Neural progenitor cell (in vitro differentiated cells): ENCODE measurements at regions not wholly inside any gene's neighbourhood (a gene's known extent, or its start where the extent isn't known, plus 50 kb on each side); places are given as distances from the start of the nearest gene placed in this dataset.

Experiments used
- DNase-seq: peaks from one replicate; pipeline ENCODE4 v3.0.0-alpha.2; 2016; ENCODE audit warnings: low spot score
- H2AFZ ChIP-seq: fragments of 200-600 bp; sonication (generic); replicated peaks from 2 replicates; pipeline ENCODE4 v1.6.1; 2016; ENCODE audit warnings: antibody characterized with exemption
- H3F3A ChIP-seq: fragments of 200-600 bp; sonication (generic); 2 replicates; pipeline ENCODE4 v1.6.1; 2016; ENCODE audit warnings: antibody characterized with exemption, low read depth
- H3K27ac ChIP-seq: fragments of 200-600 bp; sonication (generic); 2 replicates; pipeline ENCODE4 v1.5.1; 2016; ENCODE audit warnings: mild to moderate bottlenecking
- H3K27me3 ChIP-seq: fragments of 200-600 bp; sonication (generic); 2 replicates; pipeline ENCODE4 v1.6.1; 2016; ENCODE audit warnings: mild to moderate bottlenecking, moderate library complexity
- H3K36me3 ChIP-seq: fragments of 200-600 bp; sonication (generic); 2 replicates; pipeline ENCODE4 v1.5.1; 2016
- H3K4me1 ChIP-seq: fragments of 200-600 bp; sonication (generic); 2 replicates; pipeline ENCODE4 v1.6.1; 2016; ENCODE audit warnings: mixed run types
- H3K4me2 ChIP-seq: fragments of 200-600 bp; sonication (generic); 2 replicates; pipeline ENCODE4 v1.6.1; 2016
- H3K4me3 ChIP-seq: fragments of 200-600 bp; sonication (generic); 2 replicates; pipeline ENCODE4 v1.5.1; 2016
- H3K79me2 ChIP-seq: fragments of 200-600 bp; sonication (generic); 2 replicates; pipeline ENCODE4 v1.6.1; 2016; ENCODE audit warnings: low read depth
- H3K9ac ChIP-seq: fragments of 200-600 bp; sonication (generic); 2 replicates; pipeline ENCODE4 v1.6.1; 2016
- H3K9me3 ChIP-seq: fragments of 200-600 bp; sonication (generic); 2 replicates; pipeline ENCODE4 v1.5.1; 2016; ENCODE audit warnings: low read depth
- H4K20me1 ChIP-seq: fragments of 200-600 bp; sonication (generic); 2 replicates; pipeline ENCODE4 v1.6.1; 2016; ENCODE audit warnings: low read depth
- H3K27ac Mint-ChIP-seq: 3 replicates; pipeline ENCODE4 v1.8.0; 2021; ENCODE audit warnings: mixed read lengths
- H3K27me3 Mint-ChIP-seq: 2 replicates; pipeline ENCODE4 v1.8.0; 2022; ENCODE audit warnings: low read depth, mild to moderate bottlenecking, inconsistent platforms, moderate library complexity, mixed read lengths; ENCODE audit not compliant: insufficient read depth
- H3K36me3 Mint-ChIP-seq: 3 replicates; pipeline ENCODE4 v1.8.0; 2021; ENCODE audit warnings: mixed read lengths
- H3K4me1 Mint-ChIP-seq: 3 replicates; pipeline ENCODE4 v1.8.0; 2021; ENCODE audit warnings: mixed read lengths
- H3K4me3 Mint-ChIP-seq: 3 replicates; pipeline ENCODE4 v1.8.0; 2021; ENCODE audit warnings: mild to moderate bottlenecking, moderate library complexity, mixed read lengths
- H3K9me3 Mint-ChIP-seq: 3 replicates; pipeline ENCODE4 v1.8.0; 2020; ENCODE audit warnings: mixed read lengths
- EZH2 ChIP-seq: fragments of 200-600 bp; sonication (generic); IDR thresholded peaks from 2 replicates; pipeline ENCODE4 v1.6.1; 2017; ENCODE audit warnings: antibody characterized with exemption, mild to moderate bottlenecking, moderate library complexity
- EZH2phosphoT487 ChIP-seq: fragments of 200-600 bp; sonication (generic); IDR thresholded peaks from 2 replicates; pipeline ENCODE4 v1.6.1; 2017; ENCODE audit warnings: antibody characterized with exemption
- TF ChIP-seq, protein P1 (sequence below): fragments of 200-600 bp; sonication (generic); IDR thresholded peaks from 2 replicates; pipeline ENCODE4 v1.5.1; 2017; ENCODE audit warnings: antibody characterized with exemption, mild to moderate bottlenecking

GRCh38 chr16:52386694-52387093, 160.2 kb downstream of the TOX3 start:
- Histone ChIP-seq H3K9ac (no peak overlapping the region), H3K79me2 (no peaks in the 10 kb centered on the region), H4K20me1 (no peaks in the 10 kb centered on the region), H3F3A (no peaks in the 10 kb centered on the region), H3K4me1 (peaks cover 13% of the 10 kb centered on the region), H2AFZ (no peak overlapping the region), H3K4me3 (no peak overlapping the region), H3K27ac (no peak overlapping the region), H3K4me2 (no peak overlapping the region), H3K9me3 (no peaks in the 10 kb centered on the region), H3K27me3 (no peaks in the 10 kb centered on the region), H3K36me3 (no peaks in the 10 kb centered on the region)
- peaks cover 11% of the 10 kb centered on the region for H3K27me3 Mint-ChIP-seq
- peaks cover 8% of the 10 kb centered on the region for H3K4me1 Mint-ChIP-seq
- H3K9me3 Mint-ChIP-seq: peaks cover 3% of the 10 kb centered on the region
- no peak for DNase-seq
- H3K27ac Mint-ChIP-seq: no peak overlapping the region
- TF ChIP-seq, protein P1, sequence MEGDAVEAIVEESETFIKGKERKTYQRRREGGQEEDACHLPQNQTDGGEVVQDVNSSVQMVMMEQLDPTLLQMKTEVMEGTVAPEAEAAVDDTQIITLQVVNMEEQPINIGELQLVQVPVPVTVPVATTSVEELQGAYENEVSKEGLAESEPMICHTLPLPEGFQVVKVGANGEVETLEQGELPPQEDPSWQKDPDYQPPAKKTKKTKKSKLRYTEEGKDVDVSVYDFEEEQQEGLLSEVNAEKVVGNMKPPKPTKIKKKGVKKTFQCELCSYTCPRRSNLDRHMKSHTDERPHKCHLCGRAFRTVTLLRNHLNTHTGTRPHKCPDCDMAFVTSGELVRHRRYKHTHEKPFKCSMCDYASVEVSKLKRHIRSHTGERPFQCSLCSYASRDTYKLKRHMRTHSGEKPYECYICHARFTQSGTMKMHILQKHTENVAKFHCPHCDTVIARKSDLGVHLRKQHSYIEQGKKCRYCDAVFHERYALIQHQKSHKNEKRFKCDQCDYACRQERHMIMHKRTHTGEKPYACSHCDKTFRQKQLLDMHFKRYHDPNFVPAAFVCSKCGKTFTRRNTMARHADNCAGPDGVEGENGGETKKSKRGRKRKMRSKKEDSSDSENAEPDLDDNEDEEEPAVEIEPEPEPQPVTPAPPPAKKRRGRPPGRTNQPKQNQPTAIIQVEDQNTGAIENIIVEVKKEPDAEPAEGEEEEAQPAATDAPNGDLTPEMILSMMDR: no peak
- no peak for TF ChIP-seq EZH2
- no peak for TF ChIP-seq EZH2phosphoT487
- no peaks in the 10 kb centered on the region for H3K36me3 Mint-ChIP-seq
- H3K4me3 Mint-ChIP-seq: no peak overlapping the region

- H3K27ac ChIP-seq: no peak overlapping the region
- H3K9me3 ChIP-seq: no peaks in the 10 kb centered on the region
- DNase-seq: no peak
- no peaks in the 10 kb centered on the region for H3K79me2 ChIP-seq
- Mint-ChIP-seq H3K36me3 (no peaks in the 10 kb centered on the region), H3K27me3 (peaks cover 11% of the 10 kb centered on the region), H3K4me1 (peaks cover 8% of the 10 kb centered on the region), H3K9me3 (peaks cover 3% of the 10 kb centered on the region), H3K27ac (no peak overlapping the region), H3K4me3 (no peak overlapping the region)
- H3K36me3 ChIP-seq: no peaks in the 10 kb centered on the region
- no peaks in the 10 kb centered on the region for H3K27me3 ChIP-seq
- no peak for TF ChIP-seq EZH2phosphoT487
- no peak for TF ChIP-seq EZH2
- TF ChIP-seq, protein P1: no peak
- no peak overlapping the region for H2AFZ ChIP-seq
- H3F3A ChIP-seq: no peaks in the 10 kb centered on the region
- H3K4me2 ChIP-seq: no peak overlapping the region
- no peaks in the 10 kb centered on the region for H4K20me1 ChIP-seq
- no peak overlapping the region for H3K9ac ChIP-seq
- H3K4me1 ChIP-seq: peaks cover 13% of the 10 kb centered on the region
- H3K4me3 ChIP-seq: no peak overlapping the region
Observed at GRCh38 chr16:52384378-52384777, 162.6 kb downstream of the TOX3 start.

DNA sequence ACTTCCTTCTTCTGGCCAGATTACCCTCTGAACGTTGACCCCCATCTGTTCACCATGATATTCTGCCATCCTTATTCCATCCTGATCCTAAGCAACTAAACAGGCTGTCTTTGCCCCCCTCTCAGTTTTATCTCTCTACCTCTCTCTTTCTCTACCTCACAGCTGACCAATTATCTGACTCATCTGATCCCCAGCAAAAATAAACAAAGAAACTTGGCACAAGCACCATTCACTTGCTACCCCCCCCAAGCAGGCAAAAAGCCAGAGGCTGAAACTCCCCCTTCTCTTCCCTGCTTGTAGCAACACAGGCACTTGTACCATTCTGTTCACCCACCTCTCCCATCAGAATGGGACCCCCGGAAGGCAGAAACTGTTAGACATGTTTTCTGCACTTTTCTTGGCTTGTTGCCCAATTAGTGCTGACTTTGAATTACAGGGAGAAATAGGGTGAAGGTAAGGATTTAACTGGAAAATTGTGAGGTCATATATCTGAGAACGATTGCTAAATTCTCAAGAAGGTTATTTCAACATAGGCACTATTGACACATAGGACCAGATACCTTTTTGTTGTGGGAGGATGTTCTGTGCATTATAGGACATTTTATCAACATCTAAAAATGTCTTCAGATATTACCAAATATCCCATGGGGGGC, 163.2 kb downstream of the TOX3 start:
- H3K9me3 ChIP-seq: no peaks in the 10 kb centered on the region
- H3K27me3 ChIP-seq: no peaks in the 10 kb centered on the region
- H3K36me3 Mint-ChIP-seq: no peaks in the 10 kb centered on the region
- no peaks in the 10 kb centered on the region for H3K36me3 ChIP-seq
- no peaks in the 10 kb centered on the region for H4K20me1 ChIP-seq
- peak overlapping the region; percentile 91 for H2AFZ ChIP-seq
- H3K27me3 Mint-ChIP-seq: peaks cover 11% of the 10 kb centered on the region
- H3K27ac Mint-ChIP-seq: no peak overlapping the region
- peak overlapping the region; percentile 35 for H3K4me2 ChIP-seq
- H3K4me3 Mint-ChIP-seq: no peak overlapping the region
- TF ChIP-seq, protein P1: no peak
- TF ChIP-seq EZH2 (no peak), EZH2phosphoT487 (no peak)
- peaks cover 3% of the 10 kb centered on the region for H3K9me3 Mint-ChIP-seq
- H3K4me1 ChIP-seq: peaks cover 13% of the 10 kb centered on the region
- H3K27ac ChIP-seq: no peak overlapping the region
- H3F3A ChIP-seq: no peaks in the 10 kb centered on the region
- H3K4me1 Mint-ChIP-seq: peaks cover 8% of the 10 kb centered on the region
- no peak for DNase-seq
- H3K4me3 ChIP-seq: no peak overlapping the region
- no peak overlapping the region for H3K9ac ChIP-seq
- no peaks in the 10 kb centered on the region for H3K79me2 ChIP-seq
